Bronchial epithelial cell (primary cell): ENCODE measurements at regions not wholly inside any gene's neighbourhood (a gene's known extent, or its start where the extent isn't known, plus 50 kb on each side); places are given as distances from the start of the nearest gene placed in this dataset.
A peak's percentile ranks its signal among the peaks of the same experiment; 100 is the strongest.
"Not testable (repeated sequence)": the region's sequence is repeated elsewhere in the genome, so short reads cannot be mapped to it uniquely, and the experiment has no call there.

Experiments used
- DNase-seq: peaks from one replicate; pipeline ENCODE4 v3.0.0-alpha.2; 2010; ENCODE audit warnings: low read depth
- FAIRE-seq: peaks from 2 replicates; lab custom pipeline; 2011; peaks lifted over from hg19 to GRCh38; lab: Jason Lieb, UNC
- H3K27me3 ChIP-seq: 2 replicates; pipeline ENCODE4 v1.5.1; 2011; ENCODE audit warnings: low read length; ENCODE audit not compliant: control insufficient read depth, insufficient read depth
- H3K36me3 ChIP-seq: 2 replicates; pipeline ENCODE4 v1.5.1; 2011; ENCODE audit warnings: low read length; ENCODE audit not compliant: control insufficient read depth, insufficient read depth
- H3K4me3 ChIP-seq: 2 replicates; pipeline ENCODE4 v1.5.1; 2011; ENCODE audit warnings: mild to moderate bottlenecking, low read depth, low read length, control low read depth
- TF ChIP-seq, protein P1 (sequence below): IDR thresholded peaks from 2 replicates; pipeline ENCODE4 v1.5.1; 2011; ENCODE audit warnings: mild to moderate bottlenecking, moderate library complexity, low read length, control low read depth, inconsistent platforms; ENCODE audit not compliant: insufficient read depth, severe bottlenecking

- DNase-seq (peak; percentile 22), FAIRE-seq (no peak)
- Histone ChIP-seq H3K27me3 (no peaks in the 10 kb centered on the region), H3K36me3 (no peaks in the 10 kb centered on the region), H3K4me3 (no peak overlapping the region)
- TF ChIP-seq, protein P1, sequence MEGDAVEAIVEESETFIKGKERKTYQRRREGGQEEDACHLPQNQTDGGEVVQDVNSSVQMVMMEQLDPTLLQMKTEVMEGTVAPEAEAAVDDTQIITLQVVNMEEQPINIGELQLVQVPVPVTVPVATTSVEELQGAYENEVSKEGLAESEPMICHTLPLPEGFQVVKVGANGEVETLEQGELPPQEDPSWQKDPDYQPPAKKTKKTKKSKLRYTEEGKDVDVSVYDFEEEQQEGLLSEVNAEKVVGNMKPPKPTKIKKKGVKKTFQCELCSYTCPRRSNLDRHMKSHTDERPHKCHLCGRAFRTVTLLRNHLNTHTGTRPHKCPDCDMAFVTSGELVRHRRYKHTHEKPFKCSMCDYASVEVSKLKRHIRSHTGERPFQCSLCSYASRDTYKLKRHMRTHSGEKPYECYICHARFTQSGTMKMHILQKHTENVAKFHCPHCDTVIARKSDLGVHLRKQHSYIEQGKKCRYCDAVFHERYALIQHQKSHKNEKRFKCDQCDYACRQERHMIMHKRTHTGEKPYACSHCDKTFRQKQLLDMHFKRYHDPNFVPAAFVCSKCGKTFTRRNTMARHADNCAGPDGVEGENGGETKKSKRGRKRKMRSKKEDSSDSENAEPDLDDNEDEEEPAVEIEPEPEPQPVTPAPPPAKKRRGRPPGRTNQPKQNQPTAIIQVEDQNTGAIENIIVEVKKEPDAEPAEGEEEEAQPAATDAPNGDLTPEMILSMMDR, result no peak
Measured at GRCh38 chr6:163738725-163739407, 324.3 kb downstream of the QKI start.

GRCh38 chr6:163738304-163738703 is 323.8 kb downstream of the QKI start:
- FAIRE-seq (no peak), DNase-seq (no peak)
- H3K4me3 ChIP-seq, result no peak overlapping the region
- H3K27me3 ChIP-seq, result no peaks in the 10 kb centered on the region
- TF ChIP-seq, protein P1, result no peak
- no peaks in the 10 kb centered on the region for H3K36me3 ChIP-seq

DNA sequence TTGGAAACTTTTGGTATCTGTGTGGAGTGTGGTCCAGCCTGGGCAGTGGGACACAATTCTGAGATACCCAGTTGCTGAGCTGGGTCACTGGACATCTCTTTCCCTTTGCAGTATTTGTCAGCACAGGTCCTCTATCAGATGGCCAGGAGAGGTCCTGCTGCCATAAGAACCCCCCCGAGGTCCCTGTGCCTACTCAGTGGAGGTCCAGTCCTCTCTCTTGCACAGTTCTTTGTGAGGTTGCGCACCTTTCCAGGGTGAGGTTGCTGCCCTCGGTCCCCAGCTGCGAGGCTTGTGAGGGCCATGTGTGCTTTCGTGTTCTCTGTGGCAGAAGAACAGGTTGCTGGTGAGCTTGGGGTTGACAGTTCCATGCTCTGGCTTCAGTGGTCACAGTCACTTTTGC is 320.6 kb downstream of the QKI start:
- Histone ChIP-seq H3K36me3 (no peaks in the 10 kb centered on the region), H3K4me3 (no peak overlapping the region), H3K27me3 (no peaks in the 10 kb centered on the region)
- no peak for DNase-seq
- no peak for FAIRE-seq
- TF ChIP-seq, protein P1, result no peak

DNA sequence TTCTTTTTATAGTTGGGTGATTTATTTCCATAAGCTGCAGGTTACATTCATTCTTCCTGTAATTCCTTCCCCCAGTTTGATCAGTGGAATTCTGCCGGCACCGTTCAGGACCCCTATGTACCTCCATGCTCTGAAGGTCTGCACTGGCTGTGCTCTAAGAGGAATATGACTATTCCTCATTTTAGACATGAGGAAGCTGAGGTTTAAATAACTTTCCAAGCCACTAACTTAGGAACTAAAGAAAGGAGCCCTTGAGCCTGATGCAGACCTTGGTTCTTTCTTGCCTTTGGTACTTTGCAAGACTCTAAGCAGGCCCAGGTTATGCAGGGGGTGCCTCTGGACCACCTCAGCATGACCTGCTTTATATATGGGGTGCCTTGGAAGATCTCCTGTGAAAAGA is 318.5 kb downstream of the QKI start:
- TF ChIP-seq, protein P1, result no peak
- Histone ChIP-seq H3K4me3 (no peak overlapping the region), H3K36me3 (no peaks in the 10 kb centered on the region), H3K27me3 (no peaks in the 10 kb centered on the region)
- no peak for FAIRE-seq
- no peak for DNase-seq

DNA sequence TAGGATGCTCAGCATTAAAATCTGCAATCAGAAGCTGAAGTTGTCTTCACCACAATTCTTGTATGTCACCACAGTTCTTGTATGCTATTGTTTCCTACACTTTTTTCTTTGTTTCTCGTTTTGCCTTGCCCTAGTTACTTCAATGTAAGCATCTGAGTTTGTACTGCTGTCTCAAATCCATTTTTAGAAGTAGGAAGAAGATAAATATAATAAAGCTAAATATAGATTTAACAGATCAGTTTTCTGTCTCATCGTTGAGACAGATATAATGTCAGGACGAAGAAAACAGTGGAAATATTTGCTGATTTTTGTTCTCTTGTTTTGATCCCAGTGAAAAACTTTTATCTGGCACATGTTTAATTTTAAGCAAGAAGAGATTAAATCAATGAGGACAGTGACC is 318.0 kb downstream of the QKI start:
- no peak for DNase-seq
- no peak overlapping the region for H3K4me3 ChIP-seq
- no peaks in the 10 kb centered on the region for H3K36me3 ChIP-seq
- TF ChIP-seq, protein P1, result no peak
- no peaks in the 10 kb centered on the region for H3K27me3 ChIP-seq
- FAIRE-seq, result no peak

- DNase-seq, H3K36me3 ChIP-seq, FAIRE-seq, H3K4me3 ChIP-seq, H3K27me3 ChIP-seq: not testable (repeated sequence)
Measured at GRCh38 chr6:163732014-163732351, 317.5 kb downstream of the QKI start.
